AG10803 (cell line): ENCODE measurements at regions not wholly inside any gene's neighbourhood (a gene's known extent, or its start where the extent isn't known, plus 50 kb on each side); places are given as distances from the start of the nearest gene placed in this dataset.

Experiments
- DNase-seq: peaks from one replicate; pipeline ENCODE4 v3.0.0; 2010; ENCODE audit warnings: low read depth
- H3K4me3 ChIP-seq: 2 replicates; pipeline ENCODE4 v1.5.1; 2011; ENCODE audit warnings: mild to moderate bottlenecking, low read length, control low read depth
- CTCF ChIP-seq: conservative IDR thresholded peaks from 2 replicates; pipeline ENCODE4 v1.5.1; 2011; ENCODE audit warnings: mild to moderate bottlenecking, low read length, control low read depth, inconsistent platforms

GRCh38 chr6:164996838-164997237 lies 312.6 kb downstream of the C6orf118 start:
- no peak overlapping the region for H3K4me3 ChIP-seq
- no peak for DNase-seq
- TF ChIP-seq CTCF, result no peak

GRCh38 chr6:164991573-164991972 lies 317.8 kb downstream of the C6orf118 start:
- no peak for DNase-seq
- H3K4me3 ChIP-seq, result no peak overlapping the region
- no peak for TF ChIP-seq CTCF

GRCh38 chr6:164990901-164991300 lies 318.5 kb downstream of the C6orf118 start:
- TF ChIP-seq CTCF, result no peak

GRCh38 chr6:164982389-164982788 lies 327.0 kb downstream of the C6orf118 start:
- no peak for DNase-seq
- H3K4me3 ChIP-seq, result no peak overlapping the region
- TF ChIP-seq CTCF, result no peak

More at GRCh38 chr6:164990901-164991300, 318.5 kb downstream of the C6orf118 start:
- DNase-seq, result no peak
- H3K4me3 ChIP-seq, result no peak overlapping the region

- DNase-seq, result no peak
- no peak for TF ChIP-seq CTCF
- no peak overlapping the region for H3K4me3 ChIP-seq
Observed at GRCh38 chr6:164967102-164967501, 342.3 kb downstream of the C6orf118 start.

- no peak overlapping the region for H3K4me3 ChIP-seq
- TF ChIP-seq CTCF, result no peak
- DNase-seq, result no peak
Observed at GRCh38 chr6:164962805-164963204, 346.6 kb downstream of the C6orf118 start.

DNA sequence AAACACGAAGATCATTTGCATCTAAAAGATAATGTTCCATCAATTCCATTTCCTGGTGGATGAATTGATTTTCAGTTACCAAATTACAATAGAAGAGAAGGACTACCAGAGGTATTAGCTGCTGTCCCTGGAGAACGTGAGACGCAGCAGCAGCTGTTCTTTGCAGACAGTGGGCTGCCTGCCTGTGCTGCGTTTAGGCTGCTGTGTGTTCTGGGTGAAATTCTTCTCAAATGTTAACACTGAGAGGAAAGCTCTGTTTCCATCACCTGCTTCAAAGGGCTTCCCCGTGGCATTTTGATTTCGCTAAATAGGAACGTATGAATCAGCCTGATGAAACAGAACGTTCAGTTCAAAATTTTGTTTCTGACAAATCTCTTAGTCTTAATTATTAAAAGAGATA lies 362.2 kb downstream of the C6orf118 start:
- TF ChIP-seq CTCF, result no peak
- no peak for DNase-seq
- no peak overlapping the region for H3K4me3 ChIP-seq
